ENCODE measurements at regions not wholly inside any gene's neighbourhood (a gene's known extent, or its start where the extent isn't known, plus 50 kb on each side); places are given as distances from the start of the nearest gene placed in this dataset.

DNA sequence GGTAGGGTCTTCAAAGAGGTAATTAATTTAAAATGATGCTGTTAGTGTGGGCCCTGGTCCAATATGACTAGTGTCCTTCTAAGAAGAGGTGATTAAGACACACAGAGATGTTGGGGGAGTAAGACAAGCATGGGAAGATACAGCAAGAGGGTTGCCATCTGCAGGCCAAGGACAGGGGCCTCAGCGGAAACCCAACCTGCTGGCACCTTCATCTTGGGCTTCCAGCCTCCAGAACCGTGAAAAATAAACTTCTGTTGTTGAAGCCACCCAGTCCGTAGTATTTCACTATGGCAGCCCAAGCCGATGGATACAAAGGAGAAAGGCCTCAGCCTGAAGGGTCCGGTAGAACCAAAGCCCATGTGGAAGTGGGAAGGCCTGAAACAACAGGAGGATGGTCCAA lies 161.7 kb upstream of the UBE2E1 start:
- Histone ChIP-seq H3K4me1 (ENCODE audit: control insufficient read depth, low read length) (peaks cover 7% of the 10 kb centered on the region), H3K9me2 (replicated peaks; ENCODE audit: control insufficient read depth, low read length) (no peaks in the 10 kb centered on the region), H3K9me3 (ENCODE audit: control insufficient read depth, insufficient read depth, low read length) (no peaks in the 10 kb centered on the region), H3F3A (ENCODE audit: control insufficient read depth, insufficient read depth) (no peaks in the 10 kb centered on the region), H3K27me3 (ENCODE audit: control insufficient read depth, low read length) (no peaks in the 10 kb centered on the region), H3K27ac (ENCODE audit: low read depth, low read length) (no peak overlapping the region), H3K36me3 (ENCODE audit: control insufficient read depth, low read length) (no peaks in the 10 kb centered on the region), H4K20me1 (ENCODE audit: control insufficient read depth, insufficient read depth, low read depth, low read length) (no peaks in the 10 kb centered on the region), H3K4me3 (ENCODE audit: low read length) (no peak overlapping the region), H3K79me2 (ENCODE audit: control insufficient read depth, low read length) (no peaks in the 10 kb centered on the region), H3K4me2 (ENCODE audit: low read length) (no peak overlapping the region)
- no peak for TF ChIP-seq EZH2phosphoT487 (IDR thresholded peaks at IDR 0.05; ENCODE audit: borderline replicate concordance, low read length)
- TF ChIP-seq, protein P1, sequence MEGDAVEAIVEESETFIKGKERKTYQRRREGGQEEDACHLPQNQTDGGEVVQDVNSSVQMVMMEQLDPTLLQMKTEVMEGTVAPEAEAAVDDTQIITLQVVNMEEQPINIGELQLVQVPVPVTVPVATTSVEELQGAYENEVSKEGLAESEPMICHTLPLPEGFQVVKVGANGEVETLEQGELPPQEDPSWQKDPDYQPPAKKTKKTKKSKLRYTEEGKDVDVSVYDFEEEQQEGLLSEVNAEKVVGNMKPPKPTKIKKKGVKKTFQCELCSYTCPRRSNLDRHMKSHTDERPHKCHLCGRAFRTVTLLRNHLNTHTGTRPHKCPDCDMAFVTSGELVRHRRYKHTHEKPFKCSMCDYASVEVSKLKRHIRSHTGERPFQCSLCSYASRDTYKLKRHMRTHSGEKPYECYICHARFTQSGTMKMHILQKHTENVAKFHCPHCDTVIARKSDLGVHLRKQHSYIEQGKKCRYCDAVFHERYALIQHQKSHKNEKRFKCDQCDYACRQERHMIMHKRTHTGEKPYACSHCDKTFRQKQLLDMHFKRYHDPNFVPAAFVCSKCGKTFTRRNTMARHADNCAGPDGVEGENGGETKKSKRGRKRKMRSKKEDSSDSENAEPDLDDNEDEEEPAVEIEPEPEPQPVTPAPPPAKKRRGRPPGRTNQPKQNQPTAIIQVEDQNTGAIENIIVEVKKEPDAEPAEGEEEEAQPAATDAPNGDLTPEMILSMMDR (IDR thresholded peaks at IDR 0.05; ENCODE audit: low read depth, low read length, poor library complexity, severe bottlenecking), result no peak

DNA sequence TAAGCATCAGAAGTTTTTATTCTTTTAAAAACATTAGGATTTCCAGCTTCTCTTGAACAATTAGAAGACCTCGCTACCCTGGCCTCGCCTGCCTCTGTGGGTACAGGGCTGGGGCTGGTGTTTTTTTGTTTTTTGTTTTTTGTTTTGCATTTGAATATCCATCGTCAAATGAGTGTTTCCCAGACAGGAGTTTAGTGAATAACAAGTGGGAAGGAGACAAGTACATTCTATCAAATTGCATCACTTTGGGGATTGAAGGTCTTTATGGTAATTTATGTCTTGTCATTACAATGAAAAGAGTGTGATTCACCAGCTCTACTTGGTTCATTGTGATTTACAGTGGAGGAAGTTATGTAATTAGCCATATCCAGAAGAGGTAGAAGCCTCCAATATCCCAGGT lies 161.1 kb upstream of the UBE2E1 start:
- Histone ChIP-seq H4K20me1 (ENCODE audit: control insufficient read depth, insufficient read depth, low read depth, low read length) (no peaks in the 10 kb centered on the region), H3K79me2 (ENCODE audit: control insufficient read depth, low read length) (no peaks in the 10 kb centered on the region), H3F3A (ENCODE audit: control insufficient read depth, insufficient read depth) (no peaks in the 10 kb centered on the region), H3K9me3 (ENCODE audit: control insufficient read depth, insufficient read depth, low read length) (no peaks in the 10 kb centered on the region), H3K9me2 (replicated peaks; ENCODE audit: control insufficient read depth, low read length) (no peaks in the 10 kb centered on the region), H3K27me3 (ENCODE audit: control insufficient read depth, low read length) (0 out of 2 replicates have a peak, but pooled peaks cover 2% of the 10 kb centered on the region), H3K4me3 (ENCODE audit: low read length) (no peak overlapping the region), H3K4me2 (ENCODE audit: low read length) (no peak overlapping the region), H3K4me1 (ENCODE audit: control insufficient read depth, low read length) (peaks cover 13% of the 10 kb centered on the region), H3K36me3 (ENCODE audit: control insufficient read depth, low read length) (no peaks in the 10 kb centered on the region), H3K27ac (ENCODE audit: low read depth, low read length) (no peak overlapping the region)
- TF ChIP-seq EZH2phosphoT487 (IDR thresholded peaks at IDR 0.05; ENCODE audit: borderline replicate concordance, low read length), result no peak
- TF ChIP-seq, protein P1 (IDR thresholded peaks at IDR 0.05; ENCODE audit: low read depth, low read length, poor library complexity, severe bottlenecking), result no peak

DNA sequence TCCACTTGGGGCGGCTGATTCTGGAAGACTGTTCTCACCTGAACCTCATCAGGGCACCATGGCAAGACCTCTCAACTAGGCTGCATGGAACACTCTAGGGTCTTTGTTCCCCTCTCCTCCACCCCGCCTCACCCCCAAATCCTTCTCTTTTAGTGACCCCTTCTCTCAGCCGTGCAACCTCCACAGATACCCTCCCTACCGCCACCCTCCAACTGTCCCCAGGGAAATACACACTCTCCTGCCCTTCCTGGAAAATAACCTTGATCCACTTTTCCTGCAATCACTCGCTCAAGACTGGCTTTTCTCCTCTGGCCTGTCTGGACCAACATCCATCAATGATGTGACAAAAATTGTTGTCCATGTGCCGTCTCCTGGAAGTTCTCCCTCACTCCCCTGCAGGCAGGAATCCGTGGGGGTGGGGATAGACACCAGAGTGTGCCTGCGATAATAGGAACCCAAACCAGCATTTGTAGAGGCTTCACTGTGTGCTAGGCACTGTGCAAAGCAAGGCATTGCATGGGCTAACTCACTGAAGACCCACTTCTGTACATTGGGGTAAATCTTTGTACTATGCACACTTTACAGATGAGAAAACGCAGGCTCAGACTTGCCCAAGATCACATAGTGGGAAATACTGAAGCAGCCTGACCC lies 160.1 kb upstream of the UBE2E1 start:
- Histone ChIP-seq H3F3A (ENCODE audit: control insufficient read depth, insufficient read depth) (no peaks in the 10 kb centered on the region), H3K9me2 (replicated peaks; ENCODE audit: control insufficient read depth, low read length) (no peaks in the 10 kb centered on the region), H3K4me1 (ENCODE audit: control insufficient read depth, low read length) (peaks cover 19% of the 10 kb centered on the region), H3K79me2 (ENCODE audit: control insufficient read depth, low read length) (no peaks in the 10 kb centered on the region), H3K27ac (ENCODE audit: low read depth, low read length) (no peak overlapping the region), H3K36me3 (ENCODE audit: control insufficient read depth, low read length) (no peaks in the 10 kb centered on the region), H3K27me3 (ENCODE audit: control insufficient read depth, low read length) (0 out of 2 replicates have a peak, but pooled peaks cover 2% of the 10 kb centered on the region), H3K9me3 (ENCODE audit: control insufficient read depth, insufficient read depth, low read length) (no peaks in the 10 kb centered on the region), H3K4me3 (ENCODE audit: low read length) (no peak overlapping the region), H3K4me2 (ENCODE audit: low read length) (no peak overlapping the region), H4K20me1 (ENCODE audit: control insufficient read depth, insufficient read depth, low read depth, low read length) (no peaks in the 10 kb centered on the region)
- TF ChIP-seq, protein P1 (IDR thresholded peaks at IDR 0.05; ENCODE audit: low read depth, low read length, poor library complexity, severe bottlenecking), result no peak
- no peak for TF ChIP-seq EZH2phosphoT487 (IDR thresholded peaks at IDR 0.05; ENCODE audit: borderline replicate concordance, low read length)
